Choroid plexus epithelial cell (primary cell): ENCODE measurements at regions not wholly inside any gene's neighbourhood (a gene's known extent, or its start where the extent isn't known, plus 50 kb on each side); places are given as distances from the start of the nearest gene placed in this dataset.
"Not testable (repeated sequence)": the region's sequence is repeated elsewhere in the genome, so short reads cannot be mapped to it uniquely, and the experiment has no call there.

Experiments
- DNase-seq: peaks from one replicate; pipeline ENCODE4 v3.0.0-alpha.2; 2010; ENCODE audit warnings: low read depth
- H3K4me3 ChIP-seq: 2 replicates; pipeline ENCODE4 v1.5.1; 2011; ENCODE audit warnings: low read depth, mild to moderate bottlenecking, control low read depth, low read length, moderate library complexity
- CTCF ChIP-seq: conservative IDR thresholded peaks from 2 replicates; pipeline ENCODE4 v1.5.1; 2011; ENCODE audit warnings: low read depth, mild to moderate bottlenecking, control low read depth, inconsistent platforms, low read length, moderate library complexity

GRCh38 chr3:152139651-152140050 is 129.1 kb upstream of the MBNL1 start:
- DNase-seq, result no peak
- no peak overlapping the region for H3K4me3 ChIP-seq
- no peak for TF ChIP-seq CTCF

GRCh38 chr3:152146461-152146860 is 122.3 kb upstream of the MBNL1 start:
- H3K4me3 ChIP-seq, result no peak overlapping the region
- no peak for TF ChIP-seq CTCF
- DNase-seq, result no peak

GRCh38 chr3:152147748-152148147 is 121.0 kb upstream of the MBNL1 start:
- DNase-seq, result no peak
- no peak for TF ChIP-seq CTCF
- no peak overlapping the region for H3K4me3 ChIP-seq

- no peak overlapping the region for H3K4me3 ChIP-seq
- DNase-seq, result no peak
- TF ChIP-seq CTCF, result no peak
These were observed 120.2 kb upstream of the MBNL1 start for GRCh38 chr3:152148579-152148978.

- peak; percentile 47 for DNase-seq
- no peak overlapping the region for H3K4me3 ChIP-seq
- no peak for TF ChIP-seq CTCF
These were observed 118.9 kb upstream of the MBNL1 start for GRCh38 chr3:152149832-152150231.

- TF ChIP-seq CTCF, result no peak
- no peak overlapping the region for H3K4me3 ChIP-seq
- no peak for DNase-seq
These were observed 117.4 kb upstream of the MBNL1 start for GRCh38 chr3:152151216-152151876.

- H3K4me3 ChIP-seq, DNase-seq: not testable (repeated sequence)
These were observed 116.6 kb upstream of the MBNL1 start for GRCh38 chr3:152151877-152152765.

GRCh38 chr3:152153115-152153514 is 115.6 kb upstream of the MBNL1 start:
- not testable (repeated sequence) for DNase-seq, H3K4me3 ChIP-seq
